GM18861 (cell line): ENCODE measurements at regions not wholly inside any gene's neighbourhood (a gene's known extent, or its start where the extent isn't known, plus 50 kb on each side); places are given as distances from the start of the nearest gene placed in this dataset.
A peak's percentile ranks its signal among the peaks of the same experiment; 100 is the strongest.

Experiments used
- ATAC-seq: cut with Tn5 transposase; IDR thresholded peaks from one replicate; pipeline ENCODE4 v1.9.1; 2021; ENCODE audit not compliant: unreplicated experiment

DNA sequence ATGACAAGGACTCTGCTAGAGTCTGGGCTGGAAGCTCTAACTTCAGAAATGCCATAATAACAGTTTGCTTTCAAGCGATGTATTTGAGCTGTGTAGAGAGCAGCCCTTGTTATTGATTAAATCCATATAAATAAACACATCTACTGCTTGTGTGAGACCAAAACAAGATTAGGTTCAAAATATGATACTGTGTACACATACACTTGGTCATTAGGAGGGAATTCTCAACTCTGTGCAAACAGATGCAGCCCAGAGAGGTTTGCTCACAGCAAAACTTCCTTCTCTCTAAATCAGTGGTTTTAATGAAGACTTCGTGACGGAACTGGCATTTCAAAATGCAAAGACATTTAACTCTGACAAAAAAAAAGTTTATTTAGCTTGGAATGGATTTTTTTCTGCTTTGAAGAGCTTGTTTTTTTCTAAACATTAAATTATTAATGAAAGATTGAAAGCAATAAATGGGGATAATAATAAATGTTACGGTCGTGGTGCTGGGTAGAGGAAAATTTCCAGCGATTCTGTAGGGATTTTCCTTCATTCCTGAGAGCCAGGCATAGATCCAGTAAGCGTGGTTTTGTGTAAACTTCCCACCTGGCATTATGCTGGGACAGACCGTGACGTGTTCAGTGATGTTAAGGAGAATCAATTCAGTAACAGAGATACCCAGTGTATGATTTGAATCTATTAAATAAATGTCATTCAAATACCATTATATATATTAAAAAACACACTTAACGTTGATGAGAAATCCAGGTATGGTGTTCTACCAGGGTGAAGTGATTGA, 213.7 kb downstream of the TEX29 start:
- no peak for ATAC-seq

- ATAC-seq = no peak
Observed at GRCh38 chr13:111534751-111535522, 214.5 kb downstream of the TEX29 start.

DNA sequence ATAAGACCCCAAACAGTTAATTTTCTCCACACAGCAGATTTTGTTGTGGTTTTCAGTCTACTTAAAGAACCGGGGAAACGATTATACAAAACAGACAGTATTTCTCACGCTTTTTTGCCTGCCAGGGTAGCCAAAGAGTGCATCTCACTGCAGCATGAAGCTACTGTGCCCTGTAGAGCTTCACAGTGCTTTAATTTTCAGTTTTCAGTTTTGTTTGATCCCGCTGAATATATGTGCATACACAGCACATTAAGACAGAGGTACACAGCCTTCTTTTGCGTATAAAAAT, 215.0 kb downstream of the TEX29 start:
- ATAC-seq = no peak

DNA sequence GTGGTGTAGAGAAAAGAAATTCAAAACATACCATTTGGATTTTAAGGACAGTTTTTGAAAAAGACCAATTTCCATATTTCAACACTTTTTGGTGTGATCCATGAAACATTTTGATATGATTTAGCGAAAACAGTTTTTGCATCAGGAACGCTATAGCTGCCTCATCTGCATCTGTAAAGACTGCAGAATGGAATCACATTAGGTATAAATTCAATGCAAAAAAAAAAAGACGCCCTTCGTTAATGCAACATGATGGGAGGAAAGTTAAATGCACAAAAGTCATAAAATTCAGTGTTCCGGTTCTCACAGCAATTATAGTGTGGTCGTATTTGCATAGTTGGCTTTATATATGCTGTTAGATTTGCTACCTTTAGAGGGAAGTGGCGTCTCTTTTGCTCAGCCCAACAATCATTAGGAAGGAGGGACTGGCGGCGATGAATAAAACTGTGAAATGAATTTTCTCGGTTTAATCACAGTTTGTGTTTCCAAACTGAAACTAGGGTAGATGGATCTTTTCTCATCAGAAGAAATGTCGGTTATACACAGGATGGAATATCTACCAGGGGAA, 215.7 kb downstream of the TEX29 start:
- no peak for ATAC-seq

DNA sequence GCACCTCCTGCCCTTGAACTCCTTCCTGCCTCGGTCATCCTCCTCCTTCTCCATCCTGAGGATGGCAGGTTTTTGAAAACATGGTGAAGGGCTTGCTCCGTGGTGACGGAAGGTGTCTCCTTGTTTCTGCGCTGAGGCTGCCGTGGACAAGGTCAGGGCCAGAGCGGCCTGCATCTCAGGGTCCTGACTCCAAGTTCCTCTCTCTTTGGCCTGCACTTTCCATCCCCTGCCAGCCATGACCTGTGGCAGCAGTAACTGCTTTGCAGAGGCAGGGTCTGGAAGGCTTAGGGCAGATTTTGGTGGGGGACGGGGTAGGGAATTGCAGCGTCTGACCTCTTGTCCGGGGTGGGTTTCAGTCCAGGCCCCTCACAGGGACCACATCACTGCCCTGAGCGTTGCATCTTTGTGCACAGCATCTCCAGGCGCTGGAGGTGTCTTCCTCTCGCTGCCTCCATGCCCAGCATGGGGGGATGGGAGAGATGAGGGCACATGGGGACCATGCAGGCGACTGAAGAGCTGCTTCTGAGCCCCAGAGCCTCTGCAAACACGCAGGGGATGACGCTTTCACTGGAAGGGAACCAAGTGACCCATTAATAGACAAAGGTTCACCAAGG, 216.8 kb downstream of the TEX29 start:
- no peak for ATAC-seq

DNA sequence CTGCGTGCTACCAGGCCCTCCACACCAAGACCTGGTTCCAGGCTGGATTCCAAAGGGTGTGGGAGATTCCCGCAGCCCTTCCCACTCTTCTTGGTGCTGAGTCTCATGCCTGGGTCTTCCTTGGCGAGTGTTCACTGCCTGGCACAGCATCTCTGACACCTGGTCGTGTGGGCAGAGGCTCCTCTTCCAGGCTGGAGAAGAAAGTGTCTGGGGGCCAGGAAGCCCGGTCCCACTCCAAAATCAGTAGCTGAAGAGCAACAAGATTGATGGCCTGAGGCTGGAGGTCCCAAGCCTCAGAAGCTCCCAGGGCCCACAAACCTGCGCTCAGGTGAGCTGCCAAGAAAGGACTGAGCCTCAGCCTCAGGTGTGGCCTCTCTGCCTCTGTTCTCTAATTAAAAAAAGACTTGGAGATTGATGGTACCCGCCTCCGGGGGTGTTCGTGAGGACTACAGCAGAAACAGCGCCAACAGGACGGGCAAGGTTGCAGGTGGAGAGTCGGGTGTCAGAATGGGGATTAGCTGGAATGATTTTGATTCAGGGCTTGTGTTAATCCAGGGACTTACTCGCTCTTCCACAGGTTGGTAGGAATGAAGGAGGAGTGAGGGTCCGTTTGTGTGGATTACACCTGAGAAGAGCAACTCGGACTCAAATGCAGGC, 217.5 kb downstream of the TEX29 start:
- ATAC-seq = no peak

DNA sequence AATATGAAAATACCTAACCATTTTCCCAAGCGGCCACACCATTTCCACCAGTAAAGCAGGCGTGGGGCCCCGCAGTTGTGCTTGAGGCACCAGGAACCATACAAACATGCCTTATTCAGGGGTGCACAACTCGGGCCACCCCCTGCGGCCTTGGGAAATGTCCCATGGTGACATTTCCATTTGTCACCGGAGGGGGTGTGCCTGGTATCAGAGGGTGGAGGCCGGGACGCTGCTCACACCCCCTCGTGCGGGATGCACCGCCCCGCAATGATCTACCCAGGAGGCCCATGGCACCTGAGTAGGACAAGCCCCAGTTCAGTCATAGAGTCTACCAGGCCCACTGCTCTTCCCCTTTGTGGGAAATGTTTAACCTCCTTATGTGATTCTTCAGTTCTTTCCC, 218.8 kb downstream of the TEX29 start:
- ATAC-seq = no peak

- no peak for ATAC-seq
Observed at GRCh38 chr13:111539791-111540446, 219.5 kb downstream of the TEX29 start.

DNA sequence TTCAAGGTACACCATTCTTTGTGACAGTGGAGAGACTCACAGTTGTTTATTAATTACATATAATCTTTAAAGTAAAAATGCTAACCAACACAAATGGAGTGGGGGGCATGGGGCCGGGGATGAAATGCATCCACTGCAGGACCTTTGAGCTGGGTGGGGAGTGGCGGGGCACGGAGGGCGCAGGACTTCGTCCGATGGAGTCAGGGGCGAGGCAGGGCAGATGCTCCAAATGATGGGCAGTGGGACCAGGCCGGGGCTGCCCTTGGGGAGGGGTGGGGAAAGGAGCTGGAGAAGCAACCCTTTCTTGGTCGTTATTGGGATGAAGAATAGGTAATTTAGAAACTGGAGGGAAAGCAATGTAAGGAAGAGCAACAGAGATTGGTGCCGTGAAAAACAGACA, 220.0 kb downstream of the TEX29 start:
- ATAC-seq = no peak

GRCh38 chr13:111541345-111541744, 220.9 kb downstream of the TEX29 start:
- no peak for ATAC-seq

GRCh38 chr13:111541752-111542529, 221.5 kb downstream of the TEX29 start:
- ATAC-seq = no peak

DNA sequence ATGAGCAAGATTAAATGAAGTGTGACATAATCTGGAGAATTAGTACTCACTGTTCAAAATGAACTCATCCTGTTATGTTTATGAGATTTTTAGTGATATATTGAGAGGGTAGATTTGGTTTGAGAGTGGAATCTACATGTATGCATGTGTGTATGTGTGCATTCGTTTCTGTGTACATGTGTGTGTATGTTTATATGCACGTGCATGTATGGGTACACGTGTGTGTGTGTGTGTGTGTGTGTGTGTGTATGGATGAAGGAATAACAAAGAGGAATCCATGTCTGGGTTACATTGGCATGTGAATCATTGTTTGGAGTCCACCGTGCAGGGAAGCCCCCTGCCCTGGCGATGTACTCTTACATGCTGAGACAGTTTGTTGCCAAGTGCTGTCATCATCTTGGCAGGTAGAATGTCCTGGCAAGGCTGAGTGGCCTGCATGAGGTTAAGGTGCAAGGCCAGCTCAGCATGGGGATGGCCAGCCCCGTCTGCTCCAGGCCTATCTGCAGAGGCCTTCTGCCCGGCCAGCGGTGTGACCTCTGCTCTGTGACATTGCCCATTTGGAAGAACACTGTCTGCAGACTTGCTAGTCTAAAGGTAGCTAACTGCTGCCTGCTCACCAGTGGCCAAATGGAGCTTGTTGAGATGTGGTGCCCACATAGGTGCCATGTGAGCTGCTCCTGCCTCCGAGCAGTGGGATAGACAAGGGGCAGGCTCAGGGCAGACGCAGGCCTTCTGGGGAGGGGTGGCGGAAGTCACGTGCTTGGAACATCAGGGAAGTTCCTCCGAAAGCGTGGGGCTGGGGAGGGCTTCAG, 222.3 kb downstream of the TEX29 start:
- ATAC-seq = no peak

GRCh38 chr13:111546921-111547675, 226.7 kb downstream of the TEX29 start:
- no peak for ATAC-seq

- no peak for ATAC-seq
Observed at GRCh38 chr13:111547726-111548273, 227.4 kb downstream of the TEX29 start.

GRCh38 chr13:111548301-111548700, 227.9 kb downstream of the TEX29 start:
- ATAC-seq = no peak

DNA sequence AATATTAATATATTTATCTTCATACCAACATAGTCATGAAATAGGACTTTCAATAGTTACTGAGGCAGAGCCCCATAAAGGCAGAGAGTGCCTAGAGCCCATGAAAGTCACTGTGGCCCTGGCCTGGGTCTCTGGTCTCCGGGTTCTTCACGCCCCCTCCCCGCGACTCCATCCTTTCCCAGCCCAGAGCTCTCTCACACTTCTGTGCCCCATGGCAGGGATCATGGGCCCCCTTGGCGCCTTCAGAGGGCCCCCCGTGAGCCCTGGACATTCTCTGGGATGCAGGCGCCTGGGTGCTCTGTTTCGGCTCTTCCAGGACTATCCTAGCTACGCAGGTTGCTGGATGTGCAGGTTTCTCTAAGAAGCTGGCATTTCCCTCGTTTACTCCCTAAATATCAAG, 228.4 kb downstream of the TEX29 start:
- ATAC-seq = no peak

GRCh38 chr13:111549464-111549863, 229.0 kb downstream of the TEX29 start:
- peak; percentile 54 for ATAC-seq

GRCh38 chr13:111550062-111550461, 229.6 kb downstream of the TEX29 start:
- no peak for ATAC-seq
